Activated naive CD4-positive, alpha-beta T cell treated with Interleukin-2 at 50 U/mL for 16 hours (primary cell): ENCODE measurements at regions not wholly inside any gene's neighbourhood (a gene's known extent, or its start where the extent isn't known, plus 50 kb on each side); places are given as distances from the start of the nearest gene placed in this dataset.

Experiments used
- DNase-seq: peaks from one replicate; pipeline ENCODE4 v3.0.0-alpha.2; 2020

GRCh38 chr15:93706495-93707292, 524.7 kb upstream of the MCTP2 start:
- DNase-seq = no peak

GRCh38 chr15:93705753-93706455, 525.5 kb upstream of the MCTP2 start:
- DNase-seq = no peak

- DNase-seq = no peak
Observed at GRCh38 chr15:93703092-93703739, 528.1 kb upstream of the MCTP2 start.

- no peak for DNase-seq
Observed at GRCh38 chr15:93700051-93700450, 531.3 kb upstream of the MCTP2 start.

- DNase-seq = no peak
Observed at GRCh38 chr15:93694033-93694432, 537.3 kb upstream of the MCTP2 start.

GRCh38 chr15:93683651-93684050, 547.7 kb upstream of the MCTP2 start:
- no peak for DNase-seq

- DNase-seq = no peak
Observed at GRCh38 chr15:93671387-93671943, 559.9 kb upstream of the MCTP2 start.

GRCh38 chr15:93670931-93671330, 560.4 kb upstream of the MCTP2 start:
- no peak for DNase-seq

GRCh38 chr15:93664213-93664956, 567.0 kb upstream of the MCTP2 start:
- no peak for DNase-seq

- DNase-seq = no peak
Observed at GRCh38 chr15:93662162-93662885, 569.0 kb upstream of the MCTP2 start.

- no peak for DNase-seq
Observed at GRCh38 chr15:93658026-93658816, 569.2 kb upstream of the RGMA start.

GRCh38 chr15:93656041-93656440, 567.0 kb upstream of the RGMA start:
- DNase-seq = no peak

GRCh38 chr15:93649691-93650235, 560.8 kb upstream of the RGMA start:
- no peak for DNase-seq

- DNase-seq = no peak
Observed at GRCh38 chr15:93646193-93646592, 557.2 kb upstream of the RGMA start.

- no peak for DNase-seq
Observed at GRCh38 chr15:93645594-93645993, 556.6 kb upstream of the RGMA start.

- DNase-seq = no peak
Observed at GRCh38 chr15:93644595-93644994, 555.6 kb upstream of the RGMA start.

- no peak for DNase-seq
Observed at GRCh38 chr15:93640411-93640962, 551.5 kb upstream of the RGMA start.

GRCh38 chr15:93631958-93632618, 543.1 kb upstream of the RGMA start:
- no peak for DNase-seq

GRCh38 chr15:93619597-93619996, 530.6 kb upstream of the RGMA start:
- no peak for DNase-seq

GRCh38 chr15:93617443-93617842, 528.4 kb upstream of the RGMA start:
- DNase-seq = no peak
